IMR-90 (cell line): ENCODE measurements at regions not wholly inside any gene's neighbourhood (a gene's known extent, or its start where the extent isn't known, plus 50 kb on each side); places are given as distances from the start of the nearest gene placed in this dataset.

Source experiments
- ATAC-seq: fragments of 200-7000 bp; cut with Tn5 transposase; 2 replicates; pipeline ENCODE4 v1.9.1; 2020; ENCODE audit warnings: low read depth, mild to moderate bottlenecking, moderate library complexity
- BruUV-seq: library from RNA; stranded (reverse); fragments of 400-500 nt; replicated peaks from 2 replicates; lab custom pipeline; 2021; lab: Mats Ljungman, UMichigan
- CTCF ChIA-PET: fragments of 300-600 bp; formaldehyde crosslinking; extraction: SDS; loops from one replicate; lab custom pipeline; 2021; ENCODE audit warnings: antibody characterized with exemption; lab: Yijun Ruan, JAX
- POLR2A ChIA-PET: fragments of 300-600 bp; sonication (Branson Sonifier 250); formaldehyde crosslinking; loops from one replicate; lab custom pipeline; 2022; ENCODE audit warnings: antibody characterized with exemption; ENCODE audit not compliant: unreplicated experiment; lab: Charles Lee
- DNase-seq: peaks from one replicate; pipeline ENCODE4 v3.0.0; 2013
- H2AFZ ChIP-seq: replicated peaks from 2 replicates; pipeline ENCODE3; 2013; ENCODE audit warnings: low read length, mild to moderate bottlenecking; ENCODE audit not compliant: poor library complexity
- H2AK5ac ChIP-seq: 2 replicates; pipeline ENCODE4 v1.6.1; 2013; ENCODE audit warnings: low read depth, low read length, inconsistent platforms
- H2AK9ac ChIP-seq: replicated peaks from 2 replicates; pipeline ENCODE3; 2013; ENCODE audit warnings: mild to moderate bottlenecking, low read depth, low read length, moderate library complexity; ENCODE audit not compliant: poor library complexity
- H2BK120ac ChIP-seq: 2 replicates; pipeline ENCODE4 v1.6.1; 2013; ENCODE audit warnings: low read depth, low read length, inconsistent platforms
- H2BK15ac ChIP-seq: 3 replicates; pipeline ENCODE4 v1.6.1; 2013; ENCODE audit warnings: low read depth, low read length, inconsistent platforms
- H2BK20ac ChIP-seq: 2 replicates; pipeline ENCODE4 v1.6.1; 2013; ENCODE audit warnings: low read depth, mild to moderate bottlenecking, inconsistent platforms, low read length, moderate library complexity
- H2BK5ac ChIP-seq: 2 replicates; pipeline ENCODE4 v1.6.1; 2013; ENCODE audit warnings: mild to moderate bottlenecking, low read depth, low read length, inconsistent platforms; ENCODE audit not compliant: poor library complexity, severe bottlenecking
- H3K14ac ChIP-seq: replicated peaks from 2 replicates; pipeline ENCODE4 v1.6.1; 2013; ENCODE audit warnings: low read depth, low read length, inconsistent platforms
- H3K18ac ChIP-seq: 2 replicates; pipeline ENCODE4 v1.6.1; 2013; ENCODE audit warnings: low read depth, low read length, control low read depth
- H3K23ac ChIP-seq: 2 replicates; pipeline ENCODE4 v1.6.1; 2013; ENCODE audit warnings: low read depth, low read length, inconsistent platforms
- H3K27ac ChIP-seq: 2 replicates; pipeline ENCODE4 v1.5.1; 2013; ENCODE audit warnings: mild to moderate bottlenecking, control low read depth, low read length; ENCODE audit not compliant: insufficient read depth
- H3K27me3 ChIP-seq: 2 replicates; pipeline ENCODE4 v1.6.1; 2013; ENCODE audit warnings: low read length; ENCODE audit not compliant: control insufficient read depth, insufficient read depth
- H3K36me3 ChIP-seq: 2 replicates; pipeline ENCODE4 v1.6.1; 2013; ENCODE audit warnings: low read length, mixed read lengths; ENCODE audit not compliant: control insufficient read depth, insufficient read depth
- H3K4ac ChIP-seq: 2 replicates; pipeline ENCODE4 v1.6.1; 2013; ENCODE audit warnings: low read depth, low read length, inconsistent platforms
- H3K4me1 ChIP-seq: 2 replicates; pipeline ENCODE4 v1.6.1; 2013; ENCODE audit warnings: low read length, mixed read lengths; ENCODE audit not compliant: control insufficient read depth, insufficient read depth
- H3K4me2 ChIP-seq: 2 replicates; pipeline ENCODE4 v1.6.1; 2013; ENCODE audit warnings: low read depth, mild to moderate bottlenecking, control low read depth, low read length, moderate library complexity
- H3K4me3 ChIP-seq: 2 replicates; pipeline ENCODE4 v1.5.1; 2013; ENCODE audit warnings: low read depth, mild to moderate bottlenecking, control low read depth, low read length, moderate library complexity; ENCODE audit not compliant: insufficient read depth
- H3K56ac ChIP-seq: 2 replicates; pipeline ENCODE4 v1.6.1; 2013; ENCODE audit warnings: low read length, inconsistent platforms; ENCODE audit not compliant: insufficient read depth; ENCODE audit errors: extremely low read depth
- H3K79me1 ChIP-seq, 2 experiments: 2 replicates each; pipeline ENCODE4 v1.6.1; 2013; ENCODE audit warnings: low read length in 2 of 2, inconsistent platforms in 1 of 2, low read depth in 1 of 2
- H3K9ac ChIP-seq: 2 replicates; pipeline ENCODE4 v1.6.1; 2013; ENCODE audit warnings: low read depth, low read length, control low read depth
- H3K9me1 ChIP-seq: 2 replicates; pipeline ENCODE4 v1.6.1; 2013; ENCODE audit warnings: low read length, inconsistent platforms; ENCODE audit not compliant: insufficient read depth
- H3K9me3 ChIP-seq: 2 replicates; pipeline ENCODE4 v1.6.1; 2013; ENCODE audit warnings: low read length; ENCODE audit not compliant: control insufficient read depth, insufficient read depth
- H4K20me1 ChIP-seq: 2 replicates; pipeline ENCODE4 v1.6.1; 2013; ENCODE audit warnings: low read length, inconsistent platforms; ENCODE audit not compliant: insufficient read depth
- H4K5ac ChIP-seq: 2 replicates; pipeline ENCODE4 v1.6.1; 2013; ENCODE audit warnings: mild to moderate bottlenecking, low read depth, low read length, control low read depth
- H4K8ac ChIP-seq, 2 experiments: 2 replicates each; pipeline ENCODE4 v1.6.1; 2013; ENCODE audit warnings: low read depth in 2 of 2, low read length in 2 of 2, control low read depth in 1 of 2, inconsistent platforms in 1 of 2
- H4K91ac ChIP-seq: 2 replicates; pipeline ENCODE4 v1.6.1; 2013; ENCODE audit warnings: low read depth, low read length, inconsistent platforms; ENCODE audit not compliant: insufficient read depth
- CEBPB ChIP-seq: IDR thresholded peaks from 2 replicates; pipeline ENCODE4 v1.6.1; 2012; ENCODE audit warnings: low read depth, low read length, improper control_type of control experiment
- MXI1 ChIP-seq: IDR thresholded peaks from 2 replicates; pipeline ENCODE4 v1.6.1; 2012; ENCODE audit warnings: low read depth, mild to moderate bottlenecking, low read length, moderate library complexity, borderline replicate concordance
- WGBS, 2 experiments: methylation state at CpG; one replicate each; pipeline versions ENCODE4 v1.1.5 to v1.1.7; 2013; ENCODE audit warnings: missing lambda C conversion rate in 2 of 2; ENCODE audit not compliant: insufficient read length in 1 of 2; ENCODE audit errors: extremely low coverage in 2 of 2; 5-methylcytosine and 5-hydroxymethylcytosine counted together
- dilution Hi-C: fragments of 300-500 bp; cut with HindIII; formaldehyde crosslinking; loops from one replicate; pipeline ENCODE4 v1.14.3; 2018; ENCODE audit warnings: low sequenced_read_pairs; ENCODE audit not compliant: unreplicated experiment
- in situ Hi-C: fragments of 300-500 bp; cut with MboI; formaldehyde crosslinking; loops from 3 replicates; pipeline ENCODE4 v1.14.3; 2019; ENCODE audit warnings: low sequenced_read_pairs, inconsistent platforms, mixed read lengths
- intact Hi-C: fragments of 100-400 bp; cut with micrococcal nuclease; formaldehyde crosslinking; loops from 2 replicates; pipeline ENCODE4 v1.10.0; 2022

DNA sequence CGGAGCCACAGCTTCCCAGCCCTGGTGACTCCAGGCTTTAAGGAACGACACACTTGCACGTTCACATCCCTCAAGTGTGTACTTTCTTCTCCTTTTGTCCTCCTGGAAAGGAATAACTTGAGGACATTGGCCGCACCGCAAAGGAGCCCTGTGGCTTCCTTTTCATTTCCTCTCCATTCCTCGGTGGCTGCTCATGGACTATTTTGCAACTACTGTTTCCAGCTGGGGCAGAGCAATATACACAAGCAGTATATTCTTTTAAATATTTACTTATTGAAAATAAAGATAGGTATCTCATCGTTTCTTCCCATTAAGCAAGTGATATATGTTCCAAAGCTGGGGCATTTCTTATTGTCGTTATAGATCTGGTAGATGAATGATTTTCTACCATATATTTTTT is 97.2 kb upstream of the LYZL1 start:
- no peak overlapping the region for H3K4ac ChIP-seq
- BruUV-seq, result no TSS peak
- ChIA-PET CTCF (no interaction called here), POLR2A (no interaction called here)
- DNase-seq (peak; percentile 28), ATAC-seq (peak; percentile 80)
- H2AK5ac ChIP-seq, result no peak overlapping the region
- H3K27ac ChIP-seq, result peak overlapping the region; percentile 54; the same call in 1 of the 2 replicates
- H3K9me3 ChIP-seq, result peaks cover 7% of the 10 kb centered on the region; the same call in 1 of the 2 replicates
- peak overlapping the region; percentile 55; the same call in 1 of the 2 replicates for H2BK20ac ChIP-seq
- H4K8ac ChIP-seq, result peak overlapping the region in 1 of 2 experiments; percentile 29; a peak in 1 of 4 replicates
- no peak overlapping the region for H3K14ac ChIP-seq
- dilution Hi-C loops (no loop called here), intact Hi-C loops (no loop called here), in situ Hi-C loops (no loop called here)
- H4K91ac ChIP-seq, result no peak overlapping the region; the same call in 1 of the 2 replicates
- H3K4me3 ChIP-seq, result no peak overlapping the region
- H2AK9ac ChIP-seq, result no peak overlapping the region
- no peak overlapping the region for H2BK15ac ChIP-seq
- no peak overlapping the region for H3K56ac ChIP-seq
- no peaks in the 10 kb centered on the region for H3K36me3 ChIP-seq
- H2BK120ac ChIP-seq, result peak overlapping the region; percentile 48
- H3K4me1 ChIP-seq, result peaks cover 10% of the 10 kb centered on the region
- no peak overlapping the region for H3K9ac ChIP-seq
- no peaks in the 10 kb centered on the region for H3K79me1 ChIP-seq
- H4K5ac ChIP-seq, result peak overlapping the region; percentile 46; the same call in 1 of the 2 replicates
- H3K4me2 ChIP-seq, result no peak overlapping the region
- peak overlapping the region; percentile 52 for H2BK5ac ChIP-seq
- WGBS, 2 experiments, result 47% methylated on average over 3 of the region's 8 CpGs; no CpG with 5 or more reads in 1 of the 2 experiments
- peaks cover 13% of the 10 kb centered on the region for H3K27me3 ChIP-seq
- H4K20me1 ChIP-seq, result no peaks in the 10 kb centered on the region
- TF ChIP-seq MXI1 (no peak), CEBPB (peak; percentile 52; the same call in 1 of the 2 replicates)
- H3K18ac ChIP-seq, result peak overlapping the region; percentile 13
- H2AFZ ChIP-seq, result no peak overlapping the region
- H3K23ac ChIP-seq, result no peak overlapping the region
- H3K9me1 ChIP-seq, result no peaks in the 10 kb centered on the region; the same call in 1 of the 2 replicates
